NCI-H2171 treated with DMSO at 0.1 percent for 48 hours (cell line): ENCODE measurements at regions not wholly inside any gene's neighbourhood (a gene's known extent, or its start where the extent isn't known, plus 50 kb on each side); places are given as distances from the start of the nearest gene placed in this dataset.

Source experiments
- DNase-seq: peaks from one replicate; lab custom pipeline; 2025; lab: John Stamatoyannopoulos, UW

DNA sequence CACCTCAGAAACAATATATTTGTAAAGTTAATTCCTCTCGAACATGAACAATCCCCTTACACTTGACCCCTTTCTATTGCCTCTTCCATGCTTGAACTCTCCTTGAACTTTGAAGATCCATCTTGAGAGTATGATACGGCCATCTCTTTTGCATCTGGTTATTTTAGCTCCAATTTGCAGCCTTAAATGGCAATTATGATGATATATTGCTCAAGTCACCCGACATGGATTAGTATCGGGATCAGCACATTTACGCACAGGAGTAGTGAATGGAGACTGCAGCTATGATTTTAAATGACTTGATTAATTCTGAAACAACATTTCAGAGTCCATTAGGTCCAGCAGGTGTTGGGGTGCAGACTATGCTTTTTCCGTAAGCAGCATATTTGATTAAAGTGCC is 143.8 kb upstream of the PAQR3 start:
- DNase-seq: no peak

DNA sequence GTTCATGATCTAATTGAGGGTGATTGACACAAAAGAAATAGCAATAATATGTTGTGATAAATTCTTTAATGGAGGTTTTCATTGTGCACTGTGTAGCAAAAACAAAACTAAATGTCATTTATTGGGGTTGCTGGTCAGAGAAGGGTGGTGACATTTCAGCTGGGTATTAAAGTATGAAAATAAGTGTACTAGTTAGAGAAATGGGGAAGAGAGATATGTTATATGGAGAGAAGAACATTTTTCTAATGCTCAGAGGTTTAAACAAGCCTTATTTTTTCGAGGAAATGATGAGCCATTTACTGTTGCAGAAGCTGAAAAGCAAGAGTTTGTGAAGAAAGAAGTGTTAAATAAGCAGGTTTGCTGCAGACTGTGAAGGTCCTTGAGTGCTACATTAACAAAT is 142.7 kb upstream of the PAQR3 start:
- DNase-seq: no peak

GRCh38 chr4:79078339-79078738 is 139.1 kb upstream of the PAQR3 start:
- no peak for DNase-seq

- DNase-seq: no peak
These were observed 134.8 kb upstream of the PAQR3 start for GRCh38 chr4:79074040-79074439.

GRCh38 chr4:79073471-79073870 is 134.2 kb upstream of the PAQR3 start:
- DNase-seq: no peak

DNA sequence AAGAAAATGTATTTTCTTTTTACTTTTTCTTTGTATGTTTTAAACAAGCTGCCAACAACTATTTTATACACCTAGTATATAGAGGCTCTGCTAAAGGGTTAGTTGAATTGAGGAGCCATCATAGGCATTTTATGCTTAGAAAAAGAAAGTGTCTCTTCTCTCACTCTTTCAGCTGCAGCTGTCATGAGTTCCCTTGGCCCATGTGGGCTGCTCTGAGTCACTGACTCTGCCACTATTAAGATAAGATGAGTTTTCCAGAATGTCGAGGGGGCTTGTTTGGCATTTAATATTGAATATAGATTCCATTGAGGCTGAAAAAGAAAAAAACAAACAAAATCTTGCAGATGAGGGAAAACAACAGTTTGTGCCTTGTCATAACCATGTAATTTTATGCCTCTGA is 126.0 kb upstream of the PAQR3 start:
- DNase-seq: no peak

- DNase-seq: no peak
These were observed 125.6 kb upstream of the PAQR3 start for GRCh38 chr4:79064806-79065205.

GRCh38 chr4:79059631-79060399 is 120.6 kb upstream of the PAQR3 start:
- no peak for DNase-seq

GRCh38 chr4:79057772-79058171 is 118.5 kb upstream of the PAQR3 start:
- DNase-seq: no peak

GRCh38 chr4:79053754-79054153 is 114.5 kb upstream of the PAQR3 start:
- no peak for DNase-seq

DNA sequence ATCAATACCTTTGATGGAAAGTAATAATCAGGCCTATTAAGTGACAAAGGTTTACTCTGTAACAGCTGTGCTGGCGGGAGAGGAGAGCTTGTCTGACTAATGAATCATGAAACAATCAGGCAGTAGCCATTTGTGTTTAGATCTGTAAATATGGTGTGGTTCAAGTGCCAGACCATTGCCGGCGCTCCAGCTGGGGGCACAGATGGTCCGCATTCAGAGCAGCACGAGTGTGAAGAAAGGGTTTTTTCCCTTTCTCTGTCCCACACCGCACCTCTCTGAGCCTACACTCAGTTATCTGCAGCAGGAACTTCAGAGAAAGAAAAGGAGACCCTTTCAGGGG is 111.3 kb upstream of the PAQR3 start:
- peak; percentile 92 for DNase-seq

DNA sequence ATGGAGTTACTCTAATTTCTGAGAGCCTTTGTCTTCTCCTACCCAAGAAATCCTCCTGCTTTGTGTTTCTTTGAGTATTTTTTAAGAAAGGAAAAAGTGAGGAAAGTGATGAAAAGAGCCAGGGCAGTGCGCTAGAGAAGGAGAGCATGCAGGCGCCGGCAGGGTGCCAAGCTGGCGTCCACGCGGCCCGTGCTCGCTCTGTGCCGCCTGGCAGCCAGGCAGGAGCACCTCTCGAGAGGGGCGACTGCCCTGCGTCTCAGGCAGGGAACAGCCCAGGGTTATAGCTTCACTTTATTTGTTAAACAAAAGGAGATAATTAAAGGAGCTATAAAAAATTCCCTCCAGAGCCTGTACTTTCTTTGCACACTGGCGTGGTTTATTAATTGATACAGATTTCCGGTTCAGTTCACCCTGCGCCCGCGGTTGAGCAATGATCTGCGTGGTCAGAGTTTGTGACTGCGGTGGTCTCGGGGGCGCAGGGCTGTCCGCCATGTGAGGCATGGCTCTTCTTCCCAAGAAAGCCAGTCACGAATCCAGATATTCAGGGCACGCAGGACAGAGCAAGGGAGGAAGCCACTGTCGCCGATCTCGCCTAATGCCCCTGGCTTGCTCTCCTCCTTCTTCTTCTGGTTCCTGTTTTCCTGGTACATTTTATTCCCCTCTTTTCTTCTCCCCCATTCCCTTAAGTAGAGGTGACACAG is 110.8 kb upstream of the PAQR3 start:
- DNase-seq: peak; percentile 73

- DNase-seq: no peak
These were observed 109.6 kb upstream of the PAQR3 start for GRCh38 chr4:79048878-79049277.

- peak; percentile 35 for DNase-seq
These were observed 108.1 kb upstream of the PAQR3 start for GRCh38 chr4:79047316-79047715.

DNA sequence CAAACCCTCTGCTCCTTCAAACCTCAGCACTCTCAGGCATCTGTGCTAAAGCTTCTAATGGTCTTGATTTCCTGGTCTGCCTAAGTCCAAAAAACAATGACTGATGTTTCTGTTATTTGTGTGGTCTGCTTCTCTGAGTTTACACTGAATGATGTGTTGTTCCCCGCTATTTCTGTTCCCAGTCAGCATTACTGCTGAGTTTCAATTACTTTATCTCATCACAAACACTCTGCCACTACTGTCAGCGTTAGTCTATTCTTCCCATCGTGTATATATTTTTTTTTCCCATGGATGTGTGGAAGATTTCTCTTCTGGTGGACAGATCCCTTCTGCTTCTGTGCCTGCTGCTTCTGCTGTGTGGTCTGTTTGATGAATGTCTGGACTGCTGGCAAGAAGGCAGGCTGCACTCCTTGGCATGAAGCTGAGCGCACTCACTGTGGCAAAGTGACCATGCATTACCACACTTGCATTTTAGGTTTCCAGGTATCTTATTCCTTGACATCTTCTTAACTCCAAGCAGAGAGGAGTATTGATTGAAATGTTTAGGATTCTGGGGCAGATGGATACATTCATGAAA is 106.9 kb upstream of the PAQR3 start:
- DNase-seq: no peak

DNA sequence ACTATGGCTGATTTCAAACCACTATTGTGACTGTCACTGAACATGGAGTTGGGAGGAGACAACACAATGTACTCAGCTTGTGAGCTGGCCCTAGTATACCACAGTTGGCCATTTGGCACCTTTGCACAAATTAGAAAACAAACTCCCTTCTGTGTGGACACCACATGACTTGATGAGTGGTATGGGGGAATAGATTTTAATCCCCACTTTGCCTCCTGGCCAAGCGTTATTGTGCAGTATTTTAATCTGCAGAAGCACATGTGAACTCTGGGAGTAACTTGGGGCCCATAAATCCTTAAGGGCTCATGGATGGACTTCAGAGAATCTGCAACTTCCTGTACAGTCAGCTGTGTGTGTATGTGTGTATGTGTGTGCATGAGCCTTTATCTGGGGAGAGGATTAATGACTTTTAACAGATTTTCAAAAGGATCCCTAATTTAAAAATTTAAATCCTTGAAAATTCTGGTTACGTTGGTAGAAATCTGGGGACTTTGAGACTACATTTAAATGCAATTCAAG is 105.0 kb upstream of the PAQR3 start:
- DNase-seq: no peak

GRCh38 chr4:79043138-79043537 is 103.9 kb upstream of the PAQR3 start:
- peak; percentile 48 for DNase-seq

- peak; percentile 70 for DNase-seq
These were observed 102.9 kb upstream of the PAQR3 start for GRCh38 chr4:79042079-79042674.

DNA sequence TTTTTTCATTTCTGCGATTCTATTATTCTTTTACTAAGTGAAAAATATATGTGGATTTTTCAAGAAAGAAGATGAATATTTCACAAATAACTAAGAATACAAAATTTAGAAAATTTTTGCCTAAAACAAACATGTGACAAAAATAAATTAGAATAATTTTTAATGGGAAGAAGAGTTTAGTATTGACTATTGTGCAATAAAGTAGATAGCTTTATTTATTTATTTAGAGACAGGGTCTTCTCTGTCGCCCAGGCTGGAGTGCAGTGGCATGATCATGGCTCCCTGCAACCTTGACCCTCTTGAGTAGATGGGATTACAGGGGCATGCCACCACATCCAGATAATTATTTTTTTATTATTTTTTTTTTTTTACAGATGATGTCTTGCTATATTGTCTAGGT is 95.3 kb upstream of the PAQR3 start:
- no peak for DNase-seq

- no peak for DNase-seq
These were observed 91.7 kb upstream of the PAQR3 start for GRCh38 chr4:79030973-79031372.

DNA sequence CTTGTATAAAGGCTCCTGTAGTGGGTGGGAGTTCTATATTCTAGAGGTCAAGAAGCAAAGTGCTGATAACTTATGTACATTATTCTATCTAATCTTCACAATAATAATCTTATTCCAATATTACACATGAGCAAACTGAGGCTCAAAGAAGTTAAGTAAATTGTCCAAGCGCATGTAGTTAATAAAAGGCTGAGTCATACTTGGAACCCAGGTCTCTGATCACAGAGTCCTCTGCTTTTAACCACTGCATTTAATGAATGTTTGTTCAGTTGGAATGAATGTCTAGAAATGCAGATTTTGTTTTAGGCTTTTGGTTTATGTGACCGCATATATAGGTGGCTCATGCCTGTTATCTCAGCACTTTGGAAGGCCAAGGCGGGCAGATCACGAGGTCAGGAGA is 88.4 kb upstream of the PAQR3 start:
- no peak for DNase-seq

- DNase-seq: no peak
These were observed 85.9 kb upstream of the PAQR3 start for GRCh38 chr4:79025170-79025569.
